ENCODE measurements at regions not wholly inside any gene's neighbourhood (a gene's known extent, or its start where the extent isn't known, plus 50 kb on each side); places are given as distances from the start of the nearest gene placed in this dataset.

DNA sequence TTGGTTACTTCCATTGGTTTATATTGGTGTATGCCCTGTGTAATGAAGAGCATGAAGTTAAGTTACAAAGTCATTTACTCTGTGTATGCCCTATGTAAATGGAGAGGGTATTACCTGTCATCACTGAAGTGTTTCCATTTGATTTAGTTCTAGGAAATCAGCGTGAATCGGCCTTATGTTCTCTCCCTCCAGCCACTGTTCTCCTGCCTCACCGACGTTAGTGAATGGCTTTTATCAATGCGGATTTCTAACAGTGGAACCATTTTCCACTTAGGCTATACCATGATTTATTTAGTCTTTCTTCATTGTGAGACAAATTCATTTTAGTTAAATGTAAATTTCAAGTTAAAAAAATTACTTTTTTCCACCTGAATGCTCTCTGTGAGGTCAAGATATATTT, 327.0 kb upstream of the ADCY2 start:
- no peak overlapping the region for H3K4me3 ChIP-seq (ENCODE audit: control insufficient read depth, low read depth, low read length)
- DNase-seq (ENCODE audit: low read depth), result no peak
- TF ChIP-seq, protein P1, sequence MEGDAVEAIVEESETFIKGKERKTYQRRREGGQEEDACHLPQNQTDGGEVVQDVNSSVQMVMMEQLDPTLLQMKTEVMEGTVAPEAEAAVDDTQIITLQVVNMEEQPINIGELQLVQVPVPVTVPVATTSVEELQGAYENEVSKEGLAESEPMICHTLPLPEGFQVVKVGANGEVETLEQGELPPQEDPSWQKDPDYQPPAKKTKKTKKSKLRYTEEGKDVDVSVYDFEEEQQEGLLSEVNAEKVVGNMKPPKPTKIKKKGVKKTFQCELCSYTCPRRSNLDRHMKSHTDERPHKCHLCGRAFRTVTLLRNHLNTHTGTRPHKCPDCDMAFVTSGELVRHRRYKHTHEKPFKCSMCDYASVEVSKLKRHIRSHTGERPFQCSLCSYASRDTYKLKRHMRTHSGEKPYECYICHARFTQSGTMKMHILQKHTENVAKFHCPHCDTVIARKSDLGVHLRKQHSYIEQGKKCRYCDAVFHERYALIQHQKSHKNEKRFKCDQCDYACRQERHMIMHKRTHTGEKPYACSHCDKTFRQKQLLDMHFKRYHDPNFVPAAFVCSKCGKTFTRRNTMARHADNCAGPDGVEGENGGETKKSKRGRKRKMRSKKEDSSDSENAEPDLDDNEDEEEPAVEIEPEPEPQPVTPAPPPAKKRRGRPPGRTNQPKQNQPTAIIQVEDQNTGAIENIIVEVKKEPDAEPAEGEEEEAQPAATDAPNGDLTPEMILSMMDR (IDR thresholded peaks at IDR 0.05; ENCODE audit: control insufficient read depth, insufficient read depth, low read depth, low read length, missing control alignments), result no peak

DNA sequence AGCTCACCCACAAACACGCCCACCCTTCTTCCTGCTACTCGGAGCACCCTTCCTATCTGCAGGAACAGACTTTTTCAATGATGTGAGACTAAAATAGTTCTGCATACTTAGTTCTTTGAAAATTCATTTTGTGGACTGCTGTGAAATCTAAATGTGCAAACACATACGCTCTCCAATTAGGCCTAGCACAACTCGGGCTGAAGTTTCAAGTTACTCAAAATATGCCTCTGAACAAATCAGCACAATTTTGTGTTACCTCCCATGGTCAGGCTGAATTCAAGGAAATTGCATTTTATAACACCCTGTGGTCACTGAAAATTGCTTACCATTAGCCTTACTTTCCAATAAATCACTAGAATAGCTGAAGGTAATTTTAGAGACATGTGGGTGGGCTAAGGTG, 323.8 kb upstream of the ADCY2 start:
- DNase-seq (ENCODE audit: low read depth), result no peak
- H3K4me3 ChIP-seq (ENCODE audit: control insufficient read depth, low read depth, low read length), result no peak overlapping the region
- TF ChIP-seq, protein P1 (IDR thresholded peaks at IDR 0.05; ENCODE audit: control insufficient read depth, insufficient read depth, low read depth, low read length, missing control alignments), result no peak

DNA sequence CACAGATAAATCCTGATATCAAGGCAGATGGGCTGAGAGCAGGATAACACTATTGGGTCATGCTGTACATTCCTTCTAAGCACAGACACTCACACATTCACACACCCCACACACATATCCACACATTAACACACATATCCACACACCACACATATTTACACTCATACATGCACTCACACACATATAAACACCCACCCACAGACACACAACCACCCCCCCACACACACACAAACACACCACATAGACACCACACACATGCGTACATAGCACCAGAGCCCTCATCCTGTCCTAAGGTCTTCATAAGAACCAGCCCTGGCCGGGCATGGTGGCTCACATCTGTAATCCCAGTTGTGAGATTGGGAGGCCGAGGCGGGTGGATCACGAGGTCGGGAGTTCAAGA, 322.3 kb upstream of the ADCY2 start:
- DNase-seq (ENCODE audit: low read depth), result no peak
- TF ChIP-seq, protein P1 (IDR thresholded peaks at IDR 0.05; ENCODE audit: control insufficient read depth, insufficient read depth, low read depth, low read length, missing control alignments), result no peak
- no peak overlapping the region for H3K4me3 ChIP-seq (ENCODE audit: control insufficient read depth, low read depth, low read length)

DNA sequence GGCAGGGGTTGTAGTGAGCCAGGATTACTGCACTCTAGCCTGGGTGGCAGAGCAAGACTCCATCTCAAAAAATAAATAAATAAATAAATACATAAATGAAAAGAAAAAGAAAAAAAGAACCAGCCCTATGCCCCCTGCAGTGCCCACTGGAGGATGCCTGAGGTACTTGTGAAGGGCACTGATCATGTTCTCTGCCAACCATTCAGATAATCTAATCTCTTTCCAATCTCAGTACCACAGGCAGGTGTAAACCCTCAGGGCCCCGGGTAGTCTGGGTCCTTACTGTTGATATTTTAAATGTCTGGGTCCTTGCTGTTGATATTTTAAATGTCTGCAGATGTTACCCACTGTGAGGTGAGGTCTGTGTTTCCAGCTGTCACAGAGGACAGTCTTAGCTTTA, 321.8 kb upstream of the ADCY2 start:
- no peak overlapping the region for H3K4me3 ChIP-seq (ENCODE audit: control insufficient read depth, low read depth, low read length)
- TF ChIP-seq, protein P1 (IDR thresholded peaks at IDR 0.05; ENCODE audit: control insufficient read depth, insufficient read depth, low read depth, low read length, missing control alignments), result no peak
- no peak for DNase-seq (ENCODE audit: low read depth)

DNA sequence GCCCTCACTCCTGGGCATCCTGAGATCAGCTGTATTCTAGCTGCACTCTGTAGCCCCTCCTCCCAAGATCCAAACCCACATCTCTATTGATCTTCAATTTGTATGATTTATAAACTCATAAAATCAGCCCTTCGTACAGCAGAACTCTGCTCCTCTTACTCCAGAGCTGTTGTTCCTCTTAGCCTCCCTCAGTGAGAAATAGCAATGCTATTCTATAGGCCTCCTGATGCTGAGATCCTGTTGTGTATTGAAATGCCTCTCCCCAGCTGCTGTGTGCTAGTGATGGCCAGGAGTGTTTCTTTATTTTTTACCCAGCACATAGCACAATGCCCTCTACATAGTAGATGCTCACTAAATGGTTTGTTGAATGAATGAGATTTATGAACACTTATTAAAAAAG, 320.5 kb upstream of the ADCY2 start:
- no peak overlapping the region for H3K4me3 ChIP-seq (ENCODE audit: control insufficient read depth, low read depth, low read length)
- TF ChIP-seq, protein P1 (IDR thresholded peaks at IDR 0.05; ENCODE audit: control insufficient read depth, insufficient read depth, low read depth, low read length, missing control alignments), result no peak
- DNase-seq (ENCODE audit: low read depth), result no peak

DNA sequence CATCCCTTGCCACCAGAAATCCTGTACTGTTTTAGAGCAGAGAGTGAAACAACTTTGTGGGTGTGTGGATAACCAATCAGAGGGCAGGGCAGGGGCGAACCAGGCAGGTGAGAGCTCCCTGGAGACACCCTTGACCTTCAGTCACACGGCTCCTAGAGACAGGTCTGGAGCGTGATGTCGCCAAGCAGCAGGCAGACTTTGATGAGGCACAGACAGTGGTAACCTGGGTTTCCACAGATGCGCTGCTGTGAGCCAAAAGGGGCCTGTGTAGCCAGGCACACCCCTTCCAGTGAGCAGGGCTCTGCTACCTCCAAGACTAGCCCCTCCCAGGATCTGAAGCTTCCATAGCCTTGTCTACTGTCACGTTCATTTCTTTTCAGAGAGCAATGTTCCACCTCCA, 317.8 kb upstream of the ADCY2 start:
- TF ChIP-seq, protein P1 (IDR thresholded peaks at IDR 0.05; ENCODE audit: control insufficient read depth, insufficient read depth, low read depth, low read length, missing control alignments), result no peak

DNA sequence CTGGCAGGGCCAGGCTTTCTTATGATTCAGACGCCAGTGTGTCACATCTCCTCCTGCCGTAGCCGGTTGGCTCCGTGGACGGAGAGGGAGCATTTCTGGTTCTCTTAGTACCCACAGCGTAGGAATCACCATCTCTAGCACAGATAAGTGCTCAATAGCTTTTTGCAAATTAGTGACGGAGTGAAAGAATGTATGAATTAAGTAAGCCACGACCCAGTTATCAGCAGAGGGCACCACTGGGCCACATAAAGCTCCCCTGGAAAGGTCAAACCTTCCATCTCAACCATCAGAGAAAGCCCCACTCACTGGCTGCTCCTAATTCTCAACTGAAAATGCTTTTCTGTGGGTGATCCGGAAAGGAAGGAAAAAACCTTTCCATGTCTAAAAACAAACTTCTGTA, 317.0 kb upstream of the ADCY2 start:
- no peak overlapping the region for H3K4me3 ChIP-seq (ENCODE audit: control insufficient read depth, low read depth, low read length)
- DNase-seq (ENCODE audit: low read depth), result no peak
- TF ChIP-seq, protein P1 (IDR thresholded peaks at IDR 0.05; ENCODE audit: control insufficient read depth, insufficient read depth, low read depth, low read length, missing control alignments), result no peak

More for the DNA sequence above, 317.8 kb upstream of the ADCY2 start:
- DNase-seq (ENCODE audit: low read depth), result no peak
- no peak overlapping the region for H3K4me3 ChIP-seq (ENCODE audit: control insufficient read depth, low read depth, low read length)

Measured in AG09309 (cell line).